Endometrium (tissue), 2 donors: ENCODE measurements at regions not wholly inside any gene's neighbourhood (a gene's known extent, or its start where the extent isn't known, plus 50 kb on each side); places are given as distances from the start of the nearest gene placed in this dataset.
A peak's percentile ranks its signal among the peaks of the same experiment; 100 is the strongest.
"Not testable (repeated sequence)": the region's sequence is repeated elsewhere in the genome, so short reads cannot be mapped to it uniquely, and the experiment has no call there.

ENCODE experiments used
- FAIRE-seq: peaks from 2 replicates; lab custom pipeline; 2012; peaks lifted over from hg19 to GRCh38; lab: Jason Lieb, UNC
- donor health status: control.
- donor health status: control.

- FAIRE-seq, result no peak
These were observed 79.6 kb downstream of the RSPH3 start for GRCh38 chr6:158920311-158920905.

- FAIRE-seq, result no peak
These were observed 80.1 kb downstream of the RSPH3 start for GRCh38 chr6:158919865-158920264.

- FAIRE-seq, result peak; percentile 21
These were observed 83.4 kb downstream of the RSPH3 start for GRCh38 chr6:158916617-158917016.

GRCh38 chr6:158914923-158915322 is 85.1 kb downstream of the RSPH3 start:
- FAIRE-seq, result no peak

- FAIRE-seq, result no peak
These were observed 86.4 kb downstream of the RSPH3 start for GRCh38 chr6:158913580-158913979.

GRCh38 chr6:158912655-158913054 is 87.3 kb downstream of the RSPH3 start:
- FAIRE-seq, result no peak

- no peak for FAIRE-seq
These were observed 88.1 kb downstream of the RSPH3 start for GRCh38 chr6:158911746-158912480.

GRCh38 chr6:158910484-158911440 is 89.2 kb downstream of the RSPH3 start:
- no peak for FAIRE-seq

GRCh38 chr6:158909938-158910337 is 90.1 kb downstream of the RSPH3 start:
- no peak for FAIRE-seq

- FAIRE-seq, result no peak
These were observed 89.4 kb upstream of the EZR start for GRCh38 chr6:158908606-158909005.

- no peak for FAIRE-seq
These were observed 88.8 kb upstream of the EZR start for GRCh38 chr6:158907931-158908330.

- FAIRE-seq, result no peak
These were observed 87.8 kb upstream of the EZR start for GRCh38 chr6:158906926-158907325.

GRCh38 chr6:158905277-158905676 is 86.1 kb upstream of the EZR start:
- FAIRE-seq, result no peak

GRCh38 chr6:158903801-158904200 is 84.6 kb upstream of the EZR start:
- FAIRE-seq, result no peak

GRCh38 chr6:158900663-158901312 is 81.6 kb upstream of the EZR start:
- peak; percentile 96 for FAIRE-seq

- FAIRE-seq, result no peak
These were observed 78.1 kb upstream of the EZR start for GRCh38 chr6:158897236-158897635.

GRCh38 chr6:158895661-158896060 is 76.5 kb upstream of the EZR start:
- FAIRE-seq, result no peak

- no peak for FAIRE-seq
These were observed 75.0 kb upstream of the EZR start for GRCh38 chr6:158894193-158894592.

GRCh38 chr6:158892266-158892665 is 73.1 kb upstream of the EZR start:
- FAIRE-seq, result no peak

GRCh38 chr6:158891560-158891959 is 72.4 kb upstream of the EZR start:
- not testable (repeated sequence) for FAIRE-seq

- FAIRE-seq, result not testable (repeated sequence)
These were observed 69.0 kb upstream of the EZR start for GRCh38 chr6:158888171-158888570.

GRCh38 chr6:158886346-158886977 is 67.3 kb upstream of the EZR start:
- not testable (repeated sequence) for FAIRE-seq
